Nephron progenitor cell (in vitro differentiated cells): ENCODE measurements at regions not wholly inside any gene's neighbourhood (a gene's known extent, or its start where the extent isn't known, plus 50 kb on each side); places are given as distances from the start of the nearest gene placed in this dataset.

Source experiments
- DNase-seq: peaks from one replicate; pipeline ENCODE4 v3.0.0; 2021
- H3K27ac Mint-ChIP-seq: 2 replicates; pipeline ENCODE4 v1.8.0; 2021; ENCODE audit warnings: mild to moderate bottlenecking, moderate library complexity, mixed read lengths
- H3K27me3 Mint-ChIP-seq: 2 replicates; pipeline ENCODE4 v1.8.0; 2021; ENCODE audit warnings: mild to moderate bottlenecking, low read depth, mixed read lengths; ENCODE audit not compliant: poor library complexity
- H3K36me3 Mint-ChIP-seq: 2 replicates; pipeline ENCODE4 v1.8.0; 2021; ENCODE audit warnings: low read depth, mixed read lengths
- H3K4me1 Mint-ChIP-seq: 2 replicates; pipeline ENCODE4 v1.8.0; 2021; ENCODE audit warnings: mixed read lengths
- H3K4me3 Mint-ChIP-seq: 2 replicates; pipeline ENCODE4 v1.8.0; 2021; ENCODE audit warnings: mild to moderate bottlenecking, moderate library complexity, mixed read lengths
- H3K9me3 Mint-ChIP-seq: 2 replicates; pipeline ENCODE4 v1.8.0; 2021; ENCODE audit warnings: mild to moderate bottlenecking, moderate library complexity, mixed read lengths
- CTCF ChIP-seq: fragments of 200-600 bp; sonication (generic); IDR thresholded peaks from 2 replicates; pipeline ENCODE4 v1.5.0; 2021; ENCODE audit warnings: antibody characterized with exemption

GRCh38 chr4:62970846-62971245 is 1438.4 kb downstream of the TECRL start:
- no peaks in the 10 kb centered on the region for H3K9me3 Mint-ChIP-seq
- H3K27ac Mint-ChIP-seq, result no peak overlapping the region
- no peaks in the 10 kb centered on the region for H3K36me3 Mint-ChIP-seq
- no peaks in the 10 kb centered on the region for H3K27me3 Mint-ChIP-seq
- no peaks in the 10 kb centered on the region for H3K4me1 Mint-ChIP-seq
- H3K4me3 Mint-ChIP-seq, result no peak overlapping the region
- no peak for DNase-seq
- no peak for TF ChIP-seq CTCF

- TF ChIP-seq CTCF, result no peak
- Mint-ChIP-seq H3K4me3 (no peak overlapping the region), H3K36me3 (no peaks in the 10 kb centered on the region), H3K27me3 (no peaks in the 10 kb centered on the region), H3K9me3 (no peaks in the 10 kb centered on the region), H3K4me1 (no peaks in the 10 kb centered on the region), H3K27ac (no peak overlapping the region)
- DNase-seq, result no peak
Observed at GRCh38 chr4:62960415-62960814, 1448.8 kb downstream of the TECRL start.

- H3K27me3 Mint-ChIP-seq, result no peaks in the 10 kb centered on the region
- H3K4me1 Mint-ChIP-seq, result peaks cover 11% of the 10 kb centered on the region
- no peak for TF ChIP-seq CTCF
- H3K9me3 Mint-ChIP-seq, result no peaks in the 10 kb centered on the region
- no peaks in the 10 kb centered on the region for H3K36me3 Mint-ChIP-seq
- no peak for DNase-seq
- H3K27ac Mint-ChIP-seq, result no peak overlapping the region
- no peak overlapping the region for H3K4me3 Mint-ChIP-seq
Observed at GRCh38 chr4:62953752-62954151, 1455.5 kb downstream of the TECRL start.

GRCh38 chr4:62952366-62952765 is 1456.9 kb downstream of the TECRL start:
- no peak for TF ChIP-seq CTCF
- Mint-ChIP-seq H3K27me3 (no peaks in the 10 kb centered on the region), H3K4me1 (peaks cover 11% of the 10 kb centered on the region), H3K36me3 (no peaks in the 10 kb centered on the region), H3K9me3 (no peaks in the 10 kb centered on the region), H3K27ac (no peak overlapping the region), H3K4me3 (no peak overlapping the region)
- no peak for DNase-seq

- TF ChIP-seq CTCF, result no peak
- Mint-ChIP-seq H3K9me3 (no peaks in the 10 kb centered on the region), H3K4me1 (peaks cover 5% of the 10 kb centered on the region), H3K4me3 (no peak overlapping the region), H3K27ac (no peak overlapping the region), H3K36me3 (no peaks in the 10 kb centered on the region), H3K27me3 (no peaks in the 10 kb centered on the region)
- no peak for DNase-seq
Observed at GRCh38 chr4:62948108-62948507, 1461.1 kb downstream of the TECRL start.

- Mint-ChIP-seq H3K27ac (no peak overlapping the region), H3K27me3 (peaks cover 7% of the 10 kb centered on the region), H3K4me1 (no peaks in the 10 kb centered on the region), H3K4me3 (no peak overlapping the region), H3K9me3 (no peaks in the 10 kb centered on the region), H3K36me3 (no peaks in the 10 kb centered on the region)
- no peak for DNase-seq
- no peak for TF ChIP-seq CTCF
Observed at GRCh38 chr4:62940229-62940628, 1469.0 kb downstream of the TECRL start.
